GM12874 (cell line): ENCODE measurements at regions not wholly inside any gene's neighbourhood (a gene's known extent, or its start where the extent isn't known, plus 50 kb on each side); places are given as distances from the start of the nearest gene placed in this dataset.

ENCODE experiments used
- CTCF ChIP-seq: IDR thresholded peaks from 2 replicates; pipeline ENCODE4 v1.5.1; 2011; ENCODE audit warnings: low read depth, mild to moderate bottlenecking, control low read depth, low read length, moderate library complexity; ENCODE audit not compliant: insufficient read depth

DNA sequence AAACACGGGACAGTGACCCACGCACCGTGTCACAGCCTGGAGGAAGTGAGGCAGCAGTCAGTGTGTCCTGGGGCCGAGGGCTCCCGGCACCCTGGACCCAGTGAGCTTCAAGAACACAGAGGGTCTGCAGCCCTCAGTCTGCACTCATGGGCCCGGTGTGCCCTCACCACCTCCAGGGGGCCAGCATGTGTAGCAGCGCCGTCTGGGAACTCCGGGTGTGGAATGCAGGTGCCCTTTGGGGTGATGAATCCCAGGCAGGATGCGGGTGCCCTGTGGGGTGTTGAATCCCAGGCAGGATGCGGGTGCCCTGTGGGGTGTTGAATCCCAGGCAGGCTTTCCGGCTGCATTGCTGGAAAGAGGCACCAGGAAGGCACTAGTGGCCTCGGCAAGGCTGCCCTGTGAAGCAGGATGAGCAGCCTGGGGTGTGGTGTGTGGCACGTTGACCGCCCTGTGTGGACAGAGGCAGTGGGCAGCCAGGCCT is 1399.9 kb downstream of the BRD1 start:
- no peak for TF ChIP-seq CTCF

GRCh38 chr22:48426466-48427380 is 1401.0 kb downstream of the BRD1 start:
- TF ChIP-seq CTCF: no peak

- TF ChIP-seq CTCF: no peak
Measured at GRCh38 chr22:48425641-48426040, 1402.0 kb downstream of the BRD1 start.

DNA sequence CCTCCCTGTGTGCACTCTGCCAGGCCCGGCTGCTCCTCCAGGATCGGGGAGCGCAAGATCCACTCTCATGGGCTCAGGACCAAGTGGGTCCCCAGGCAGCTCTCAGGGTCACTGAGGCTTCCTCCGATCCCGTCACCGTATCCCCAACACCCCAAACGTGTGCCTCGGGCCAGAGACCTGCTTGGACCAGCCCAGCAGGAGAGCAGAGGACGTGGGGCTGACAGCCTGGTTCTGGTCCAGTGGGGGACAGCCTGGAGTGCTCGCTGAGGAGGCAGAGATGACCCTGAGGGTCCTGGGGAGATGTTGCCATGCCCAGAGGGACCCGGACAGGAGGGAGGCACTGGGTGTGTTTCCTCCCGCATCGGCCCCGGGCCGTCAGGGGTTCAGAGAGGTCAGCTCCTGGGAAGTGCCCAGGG is 1402.6 kb downstream of the BRD1 start:
- TF ChIP-seq CTCF: no peak

DNA sequence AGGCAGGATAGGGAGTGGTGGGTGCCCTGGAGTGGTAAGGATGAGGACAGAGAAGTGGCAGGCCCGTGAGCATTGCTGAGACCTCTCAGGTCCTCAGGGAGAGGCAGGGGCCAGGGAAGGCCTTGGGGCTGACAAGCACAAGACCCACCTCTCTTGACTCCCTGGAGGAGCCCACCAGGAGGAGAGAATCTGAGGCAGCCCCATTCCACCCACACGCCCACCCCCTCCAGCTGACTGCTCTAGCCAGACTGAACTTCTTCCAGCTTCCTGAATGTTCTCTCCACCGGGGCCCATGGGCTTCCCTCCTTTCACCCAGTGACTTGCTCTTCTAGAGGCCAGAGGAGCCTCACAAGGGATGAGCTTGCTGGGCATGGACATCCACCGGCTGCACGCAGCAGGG is 1403.0 kb downstream of the BRD1 start:
- no peak for TF ChIP-seq CTCF

DNA sequence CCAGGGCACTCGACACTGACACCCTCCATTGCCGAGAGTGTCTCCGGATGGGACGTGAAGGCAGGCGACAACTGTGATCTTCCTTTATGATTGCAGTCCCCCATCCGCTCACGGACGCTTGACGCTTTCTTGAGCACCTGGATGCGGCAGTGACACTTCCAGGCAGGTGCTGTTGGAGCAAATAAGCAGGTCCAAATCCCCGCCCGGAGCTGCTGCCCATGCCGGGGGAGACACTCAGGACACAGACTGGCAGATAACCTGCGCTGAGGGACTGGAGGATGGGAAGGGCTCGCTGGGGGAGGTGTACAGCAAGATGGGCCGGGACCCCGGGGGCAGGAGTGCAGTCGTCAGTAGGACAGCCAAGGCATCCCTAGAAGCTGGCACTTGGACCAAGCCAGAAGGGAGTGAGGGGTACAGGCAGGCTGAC is 1403.5 kb downstream of the BRD1 start:
- no peak for TF ChIP-seq CTCF

DNA sequence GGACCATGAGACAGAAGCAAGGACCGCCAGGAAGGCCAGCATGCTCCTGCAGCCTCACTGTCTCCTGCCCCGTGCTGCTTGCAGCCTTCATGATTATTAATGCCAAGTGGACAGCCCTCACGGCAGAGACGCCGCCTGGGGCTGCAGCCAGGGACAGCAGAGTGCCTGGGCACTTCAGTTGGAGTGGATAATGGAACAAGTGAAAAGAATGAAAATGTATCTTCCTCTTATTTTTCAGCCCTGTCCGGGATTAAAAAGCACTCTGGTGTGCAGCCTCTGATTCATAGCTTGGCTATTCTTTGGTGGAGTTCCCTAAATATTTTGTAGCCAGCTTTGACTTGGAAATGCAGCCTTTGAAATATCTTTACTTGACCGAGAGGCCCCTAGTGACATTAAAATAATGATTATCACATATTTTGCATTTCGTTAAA is 1404.2 kb downstream of the BRD1 start:
- TF ChIP-seq CTCF: no peak
